ENCODE measurements at regions not wholly inside any gene's neighbourhood (a gene's known extent, or its start where the extent isn't known, plus 50 kb on each side); places are given as distances from the start of the nearest gene placed in this dataset.
"Not testable (repeated sequence)": the region's sequence is repeated elsewhere in the genome, so short reads cannot be mapped to it uniquely, and the experiment has no call there.

- H3K9me3 Mint-ChIP-seq: peaks cover 10 to 62% (median 21%) of the 10 kb centered on the region in 6 donors
- no peak overlapping the region for H3K4me3 Mint-ChIP-seq
- no peaks in the 10 kb centered on the region for H3K36me3 Mint-ChIP-seq
- H3K27me3 Mint-ChIP-seq (ENCODE audit: low read depth in 3 of 3): no peaks in the 10 kb centered on the region
- no peaks in the 10 kb centered on the region for H3K4me1 Mint-ChIP-seq
- H3K27ac Mint-ChIP-seq: no peak overlapping the region
- no peak for DNase-seq
Measured at GRCh38 chr3:20935791-20936190, 749.8 kb upstream of the SGO1 start.

- peaks cover 0 to 3% (median 0%) of the 10 kb centered on the region in 3 donors for H3K36me3 Mint-ChIP-seq
- H3K4me3 Mint-ChIP-seq: no peak overlapping the region
- H3K27me3 Mint-ChIP-seq (ENCODE audit: low read depth in 3 of 3): no peaks in the 10 kb centered on the region
- no peaks in the 10 kb centered on the region for H3K4me1 Mint-ChIP-seq
- DNase-seq: no peak
- H3K9me3 Mint-ChIP-seq: peaks cover 14 to 63% (median 33%) of the 10 kb centered on the region in 6 donors
- H3K27ac Mint-ChIP-seq: no peak overlapping the region
Measured at GRCh38 chr3:20931834-20932233, 745.8 kb upstream of the SGO1 start.

GRCh38 chr3:20930034-20930433, 744.0 kb upstream of the SGO1 start:
- Mint-ChIP-seq H3K36me3 (peaks cover 0 to 3% (median 0%) of the 10 kb centered on the region in 3 donors), H3K4me1 (no peaks in the 10 kb centered on the region), H3K27me3 (ENCODE audit: low read depth in 3 of 3) (peaks cover 0 to 2% (median 1%) of the 10 kb centered on the region in 3 donors), H3K4me3 (no peak overlapping the region), H3K9me3 (peaks cover 14 to 55% (median 34%) of the 10 kb centered on the region in 6 donors), H3K27ac (no peak overlapping the region)
- no peak for DNase-seq

GRCh38 chr3:20924646-20925385, 738.8 kb upstream of the SGO1 start:
- Mint-ChIP-seq H3K9me3 (peaks cover 22 to 60% (median 31%) of the 10 kb centered on the region in 6 donors), H3K27me3 (ENCODE audit: low read depth in 3 of 3) (peaks cover 0 to 2% (median 1%) of the 10 kb centered on the region in 3 donors), H3K4me1 (no peaks in the 10 kb centered on the region), H3K27ac (no peak overlapping the region), H3K36me3 (peaks cover 0 to 7% (median 0%) of the 10 kb centered on the region in 3 donors), H3K4me3 (no peak overlapping the region)
- no peak for DNase-seq

GRCh38 chr3:20921112-20921511, 735.1 kb upstream of the SGO1 start:
- peaks cover 26 to 74% (median 41%) of the 10 kb centered on the region in 6 donors for H3K9me3 Mint-ChIP-seq
- not testable (repeated sequence) for H3K27ac Mint-ChIP-seq; H3K27me3 Mint-ChIP-seq (ENCODE audit: low read depth in 3 of 3); H3K4me3 Mint-ChIP-seq; H3K36me3 Mint-ChIP-seq; H3K4me1 Mint-ChIP-seq; DNase-seq

- H3K9me3 Mint-ChIP-seq: peaks cover 21 to 76% (median 35%) of the 10 kb centered on the region in 6 donors
- H3K27me3 Mint-ChIP-seq (ENCODE audit: low read depth in 3 of 3): no peaks in the 10 kb centered on the region
- H3K4me3 Mint-ChIP-seq: no peak overlapping the region
- no peak overlapping the region for H3K27ac Mint-ChIP-seq
- DNase-seq: no peak
- H3K36me3 Mint-ChIP-seq: peaks cover 0 to 4% (median 0%) of the 10 kb centered on the region in 3 donors
- no peaks in the 10 kb centered on the region for H3K4me1 Mint-ChIP-seq
Measured at GRCh38 chr3:20916951-20917606, 731.1 kb upstream of the SGO1 start.

GRCh38 chr3:20914310-20914709, 728.3 kb upstream of the SGO1 start:
- no peak for DNase-seq
- Mint-ChIP-seq H3K27me3 (ENCODE audit: low read depth in 3 of 3) (peaks cover 0 to under 1% (median 0%) of the 10 kb centered on the region in 3 donors), H3K36me3 (no peaks in the 10 kb centered on the region), H3K4me1 (no peaks in the 10 kb centered on the region), H3K27ac (no peak overlapping the region), H3K4me3 (no peak overlapping the region), H3K9me3 (peaks cover 8 to 54% (median 25%) of the 10 kb centered on the region in 6 donors)

- no peaks in the 10 kb centered on the region for H3K4me1 Mint-ChIP-seq
- no peaks in the 10 kb centered on the region for H3K36me3 Mint-ChIP-seq
- H3K4me3 Mint-ChIP-seq: no peak overlapping the region
- H3K27ac Mint-ChIP-seq: no peak overlapping the region
- H3K27me3 Mint-ChIP-seq (ENCODE audit: low read depth in 3 of 3): peaks cover 0 to 2% (median 0%) of the 10 kb centered on the region in 3 donors
- no peak for DNase-seq
- H3K9me3 Mint-ChIP-seq: peaks cover 0 to 45% (median 19%) of the 10 kb centered on the region in 6 donors
Measured at GRCh38 chr3:20912406-20912805, 726.4 kb upstream of the SGO1 start.

GRCh38 chr3:20909511-20909910, 723.5 kb upstream of the SGO1 start:
- Mint-ChIP-seq H3K36me3 (peaks cover 0 to 4% (median 0%) of the 10 kb centered on the region in 3 donors), H3K4me1 (no peaks in the 10 kb centered on the region)

GRCh38 chr3:20905210-20905805, 719.3 kb upstream of the SGO1 start:
- Mint-ChIP-seq H3K4me1 (no peaks in the 10 kb centered on the region), H3K4me3 (no peak overlapping the region), H3K27me3 (ENCODE audit: low read depth in 3 of 3) (peaks cover 0 to 2% (median 2%) of the 10 kb centered on the region in 3 donors), H3K27ac (no peak overlapping the region), H3K9me3 (peaks cover 7 to 44% (median 17%) of the 10 kb centered on the region in 6 donors), H3K36me3 (peaks cover 0 to 4% (median 0%) of the 10 kb centered on the region in 3 donors)
- DNase-seq: no peak

More at GRCh38 chr3:20909511-20909910, 723.5 kb upstream of the SGO1 start:
- no peak for DNase-seq
- Mint-ChIP-seq H3K27ac (no peak overlapping the region), H3K27me3 (ENCODE audit: low read depth in 3 of 3) (peaks cover 0 to 2% (median 0%) of the 10 kb centered on the region in 3 donors), H3K4me3 (no peak overlapping the region), H3K9me3 (peaks cover 5 to 36% (median 13%) of the 10 kb centered on the region in 6 donors)

GRCh38 chr3:20904671-20905070, 718.7 kb upstream of the SGO1 start:
- H3K9me3 Mint-ChIP-seq: peaks cover 10 to 51% (median 17%) of the 10 kb centered on the region in 6 donors
- H3K27ac Mint-ChIP-seq: no peak overlapping the region
- H3K4me3 Mint-ChIP-seq: no peak overlapping the region
- H3K4me1 Mint-ChIP-seq: no peaks in the 10 kb centered on the region
- H3K36me3 Mint-ChIP-seq: peaks cover 0 to 4% (median 0%) of the 10 kb centered on the region in 3 donors
- peaks cover 0 to 2% (median 2%) of the 10 kb centered on the region in 3 donors for H3K27me3 Mint-ChIP-seq (ENCODE audit: low read depth in 3 of 3)
- DNase-seq: no peak

GRCh38 chr3:20898962-20899361, 713.0 kb upstream of the SGO1 start:
- Mint-ChIP-seq H3K27me3 (ENCODE audit: low read depth in 3 of 3) (peaks cover 0 to 2% (median 2%) of the 10 kb centered on the region in 3 donors), H3K27ac (no peak overlapping the region)

GRCh38 chr3:20890111-20890519, 704.1 kb upstream of the SGO1 start:
- H3K27ac Mint-ChIP-seq: no peak overlapping the region

More at GRCh38 chr3:20898962-20899361, 713.0 kb upstream of the SGO1 start:
- H3K4me3 Mint-ChIP-seq: no peak overlapping the region
- peaks cover 8 to 71% (median 28%) of the 10 kb centered on the region in 6 donors for H3K9me3 Mint-ChIP-seq
- no peaks in the 10 kb centered on the region for H3K4me1 Mint-ChIP-seq
- no peak for DNase-seq
- H3K36me3 Mint-ChIP-seq: no peaks in the 10 kb centered on the region

GRCh38 chr3:20878691-20879090, 692.7 kb upstream of the SGO1 start:
- no peaks in the 10 kb centered on the region for H3K36me3 Mint-ChIP-seq
- H3K27me3 Mint-ChIP-seq (ENCODE audit: low read depth in 3 of 3): peaks cover 0 to 2% (median 0%) of the 10 kb centered on the region in 3 donors
- H3K27ac Mint-ChIP-seq: no peak overlapping the region
- no peaks in the 10 kb centered on the region for H3K4me1 Mint-ChIP-seq
- H3K9me3 Mint-ChIP-seq: peaks cover 12 to 57% (median 36%) of the 10 kb centered on the region in 6 donors
- DNase-seq: no peak
- H3K4me3 Mint-ChIP-seq: no peak overlapping the region

More at GRCh38 chr3:20890111-20890519, 704.1 kb upstream of the SGO1 start:
- no peak overlapping the region for H3K4me3 Mint-ChIP-seq
- peaks cover 6 to 50% (median 21%) of the 10 kb centered on the region in 6 donors for H3K9me3 Mint-ChIP-seq
- no peak for DNase-seq
- H3K36me3 Mint-ChIP-seq: peaks cover 0 to 7% (median 0%) of the 10 kb centered on the region in 3 donors
- H3K4me1 Mint-ChIP-seq: no peaks in the 10 kb centered on the region
- peaks cover 0 to 2% (median 0%) of the 10 kb centered on the region in 3 donors for H3K27me3 Mint-ChIP-seq (ENCODE audit: low read depth in 3 of 3)
